H1 (cell line): ENCODE measurements at regions not wholly inside any gene's neighbourhood (a gene's known extent, or its start where the extent isn't known, plus 50 kb on each side); places are given as distances from the start of the nearest gene placed in this dataset.

Experiments
- CTCF ChIP-seq, 3 experiments: IDR thresholded peaks; 1 replicate in 2 of 3; 2 replicates in 1 of 3; pipeline versions ENCODE4 v1.5.1 to v1.6.1; 2011; ENCODE audit warnings: low read length in 3 of 3, mild to moderate bottlenecking in 3 of 3, inconsistent platforms in 2 of 3, low read depth in 1 of 3, moderate library complexity in 1 of 3; ENCODE audit not compliant: insufficient read depth in 1 of 3; ENCODE audit errors: control extremely low read depth in 1 of 3
- RAD21 ChIP-seq, 2 experiments: IDR thresholded peaks in 1 of 2; conservative IDR thresholded peaks in 1 of 2; 2 replicates each; pipeline ENCODE4 v1.6.1; 2011; ENCODE audit warnings: low read depth in 2 of 2, low read length in 2 of 2, improper control_type of control experiment in 1 of 2, inconsistent platforms in 1 of 2, mild to moderate bottlenecking in 1 of 2, moderate library complexity in 1 of 2
- TAF1 ChIP-seq: IDR thresholded peaks from 2 replicates; pipeline ENCODE4 v1.6.1; 2011; ENCODE audit warnings: mild to moderate bottlenecking, low read depth, low read length

- TF ChIP-seq TAF1 = no peak
- no peak for TF ChIP-seq CTCF (IDR thresholded peaks at IDR 0.05; ENCODE audit: control extremely low read depth in 1 of 3, insufficient read depth in 1 of 3, low read depth in 1 of 3, low read length in 3 of 3)
- no peak for TF ChIP-seq RAD21 (IDR thresholded peaks at IDR 0.05 in 1 of 2, conservative IDR thresholded peaks at IDR 0.05 in 1 of 2; ENCODE audit: low read depth in 2 of 2, low read length in 2 of 2)
Observed at GRCh38 chr18:25815659-25816058, 274.8 kb downstream of the SS18 start.
